OCI-M2 (cell line): ENCODE measurements at regions not wholly inside any gene's neighbourhood (a gene's known extent, or its start where the extent isn't known, plus 50 kb on each side); places are given as distances from the start of the nearest gene placed in this dataset.
"Not testable (repeated sequence)": the region's sequence is repeated elsewhere in the genome, so short reads cannot be mapped to it uniquely, and the experiment has no call there.

ENCODE experiments used
- DNase-seq: peaks from one replicate; lab custom pipeline; 2025; ENCODE audit not compliant: unreplicated experiment; lab: John Stamatoyannopoulos, UW

GRCh38 chr10:55537497-55537896 lies 736.5 kb upstream of the PCDH15 start:
- not testable (repeated sequence) for DNase-seq

- no peak for DNase-seq
Observed at GRCh38 chr10:55519264-55519663, 718.2 kb upstream of the PCDH15 start.

- peak; percentile 1 for DNase-seq
Observed at GRCh38 chr10:55518416-55518815, 717.4 kb upstream of the PCDH15 start.

- DNase-seq = no peak
Observed at GRCh38 chr10:55509168-55509567, 708.1 kb upstream of the PCDH15 start.

GRCh38 chr10:55500931-55501559 lies 700.0 kb upstream of the PCDH15 start:
- DNase-seq = no peak

GRCh38 chr10:55497893-55498499 lies 697.0 kb upstream of the PCDH15 start:
- no peak for DNase-seq

- DNase-seq = no peak
Observed at GRCh38 chr10:55495555-55495954, 694.5 kb upstream of the PCDH15 start.

- no peak for DNase-seq
Observed at GRCh38 chr10:55491712-55492111, 690.7 kb upstream of the PCDH15 start.

- no peak for DNase-seq
Observed at GRCh38 chr10:55485827-55486226, 684.8 kb upstream of the PCDH15 start.

GRCh38 chr10:55476129-55476528 lies 675.1 kb upstream of the PCDH15 start:
- no peak for DNase-seq

GRCh38 chr10:55474258-55474657 lies 673.2 kb upstream of the PCDH15 start:
- no peak for DNase-seq

- DNase-seq = no peak
Observed at GRCh38 chr10:55470840-55471239, 669.8 kb upstream of the PCDH15 start.

GRCh38 chr10:55466806-55467504 lies 665.9 kb upstream of the PCDH15 start:
- DNase-seq = no peak

GRCh38 chr10:55464083-55464482 lies 663.1 kb upstream of the PCDH15 start:
- no peak for DNase-seq

GRCh38 chr10:55460008-55460407 lies 659.0 kb upstream of the PCDH15 start:
- no peak for DNase-seq

- DNase-seq = no peak
Observed at GRCh38 chr10:55449981-55450380, 649.0 kb upstream of the PCDH15 start.

- no peak for DNase-seq
Observed at GRCh38 chr10:55446441-55447002, 645.5 kb upstream of the PCDH15 start.

- no peak for DNase-seq
Observed at GRCh38 chr10:55441777-55442176, 640.7 kb upstream of the PCDH15 start.

GRCh38 chr10:55426138-55426537 lies 625.1 kb upstream of the PCDH15 start:
- DNase-seq = no peak

- DNase-seq = no peak
Observed at GRCh38 chr10:55410415-55410885, 609.4 kb upstream of the PCDH15 start.

- DNase-seq = no peak
Observed at GRCh38 chr10:55404094-55404493, 603.1 kb upstream of the PCDH15 start.
